ENCODE measurements at regions not wholly inside any gene's neighbourhood (a gene's known extent, or its start where the extent isn't known, plus 50 kb on each side); places are given as distances from the start of the nearest gene placed in this dataset.

GRCh38 chr5:40027400-40027799 is 602.6 kb upstream of the DAB2 start:
- TF ChIP-seq CTCF (conservative IDR thresholded peaks at IDR 0.05 in 1 of 2, IDR thresholded peaks at IDR 0.05 in 1 of 2; ENCODE audit: low read depth in 1 of 2, low read length in 2 of 2): no peak
- TF ChIP-seq EZH2 (IDR thresholded peaks at IDR 0.05; ENCODE audit: low read length, missing control alignments): no peak

All from fibroblast of lung (primary cell).